ENCODE measurements at regions not wholly inside any gene's neighbourhood (a gene's known extent, or its start where the extent isn't known, plus 50 kb on each side); places are given as distances from the start of the nearest gene placed in this dataset.

DNA sequence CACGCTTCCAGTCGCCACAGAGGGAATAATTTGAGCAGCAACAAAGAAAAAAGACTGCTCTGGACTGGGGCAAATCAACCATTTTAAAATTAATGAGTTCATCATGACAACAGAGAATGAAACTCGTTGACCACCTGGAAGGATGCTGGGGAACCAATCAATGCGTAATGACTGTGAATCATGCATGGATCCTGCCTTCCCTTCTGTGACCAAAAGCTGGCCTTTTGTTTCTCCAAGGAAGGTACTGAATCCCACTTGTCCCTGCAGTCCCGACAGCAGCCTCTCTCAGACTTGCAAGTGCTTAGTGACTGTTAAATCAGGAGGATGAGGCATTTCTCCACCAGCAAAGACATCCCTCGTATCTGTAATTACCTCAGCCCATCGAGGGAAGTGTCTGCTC is 68.0 kb upstream of the TNS3 start:
- DNase-seq: no peak
- BruUV-seq (replicated peaks): no TSS peak
- Mint-ChIP-seq H3K9me3 (ENCODE audit: low read depth, unreplicated experiment) (no peaks in the 10 kb centered on the region), H3K36me3 (ENCODE audit: insufficient read depth, unreplicated experiment) (peaks cover 5% of the 10 kb centered on the region), H3K4me3 (ENCODE audit: low read depth, unreplicated experiment) (no peak overlapping the region), H3K27me3 (ENCODE audit: unreplicated experiment) (no peaks in the 10 kb centered on the region), H3K27ac (ENCODE audit: unreplicated experiment) (no peak overlapping the region), H3K4me1 (ENCODE audit: low read depth, unreplicated experiment) (peaks cover 25% of the 10 kb centered on the region)
- no peak for TF ChIP-seq CTCF (IDR thresholded peaks at IDR 0.05; ENCODE audit: unreplicated experiment)
- intact Hi-C loops (cut with micrococcal nuclease; ENCODE audit: unreplicated experiment): loop anchor here (2.0 to 5.0 kb wide), 2 partner anchors 45 to 77 kb away; no protein-coding TSS in a partner anchor
- CTCF ChIA-PET: no interaction called here

GRCh38 chr7:47648275-47648925 is 66.5 kb upstream of the TNS3 start:
- Mint-ChIP-seq H3K36me3 (ENCODE audit: insufficient read depth, unreplicated experiment) (no peaks in the 10 kb centered on the region), H3K27me3 (ENCODE audit: unreplicated experiment) (no peaks in the 10 kb centered on the region), H3K9me3 (ENCODE audit: low read depth, unreplicated experiment) (peaks cover 3% of the 10 kb centered on the region), H3K27ac (ENCODE audit: unreplicated experiment) (no peak overlapping the region), H3K4me3 (ENCODE audit: low read depth, unreplicated experiment) (no peak overlapping the region), H3K4me1 (ENCODE audit: low read depth, unreplicated experiment) (peaks cover 12% of the 10 kb centered on the region)
- CTCF ChIA-PET: interaction anchor here (1.1 to 1.3 kb wide), 2 partner anchors 13 to 16 kb away, joined by 3 read pairs; no protein-coding TSS in a partner anchor
- intact Hi-C loops (cut with micrococcal nuclease; ENCODE audit: unreplicated experiment): no loop called here
- no peak for TF ChIP-seq CTCF (IDR thresholded peaks at IDR 0.05; ENCODE audit: unreplicated experiment)
- DNase-seq: no peak
- no TSS peak for BruUV-seq (replicated peaks)

- intact Hi-C loops (cut with micrococcal nuclease; ENCODE audit: unreplicated experiment): no loop called here
- DNase-seq: no peak
- no peak overlapping the region for H3K4me3 Mint-ChIP-seq (ENCODE audit: low read depth, unreplicated experiment)
- H3K4me1 Mint-ChIP-seq (ENCODE audit: low read depth, unreplicated experiment): peaks cover 7% of the 10 kb centered on the region
- no peaks in the 10 kb centered on the region for H3K36me3 Mint-ChIP-seq (ENCODE audit: insufficient read depth, unreplicated experiment)
- H3K27ac Mint-ChIP-seq (ENCODE audit: unreplicated experiment): no peak overlapping the region
- CTCF ChIA-PET: interaction anchor here (1.1 to 1.3 kb wide), 2 partner anchors 12 to 16 kb away, joined by 3 read pairs; no protein-coding TSS in a partner anchor
- no peaks in the 10 kb centered on the region for H3K27me3 Mint-ChIP-seq (ENCODE audit: unreplicated experiment)
- no TSS peak for BruUV-seq (replicated peaks)
- TF ChIP-seq CTCF (IDR thresholded peaks at IDR 0.05; ENCODE audit: unreplicated experiment): no peak
- H3K9me3 Mint-ChIP-seq (ENCODE audit: low read depth, unreplicated experiment): peaks cover 3% of the 10 kb centered on the region
Measured at GRCh38 chr7:47647918-47648250, 66.0 kb upstream of the TNS3 start.

DNA sequence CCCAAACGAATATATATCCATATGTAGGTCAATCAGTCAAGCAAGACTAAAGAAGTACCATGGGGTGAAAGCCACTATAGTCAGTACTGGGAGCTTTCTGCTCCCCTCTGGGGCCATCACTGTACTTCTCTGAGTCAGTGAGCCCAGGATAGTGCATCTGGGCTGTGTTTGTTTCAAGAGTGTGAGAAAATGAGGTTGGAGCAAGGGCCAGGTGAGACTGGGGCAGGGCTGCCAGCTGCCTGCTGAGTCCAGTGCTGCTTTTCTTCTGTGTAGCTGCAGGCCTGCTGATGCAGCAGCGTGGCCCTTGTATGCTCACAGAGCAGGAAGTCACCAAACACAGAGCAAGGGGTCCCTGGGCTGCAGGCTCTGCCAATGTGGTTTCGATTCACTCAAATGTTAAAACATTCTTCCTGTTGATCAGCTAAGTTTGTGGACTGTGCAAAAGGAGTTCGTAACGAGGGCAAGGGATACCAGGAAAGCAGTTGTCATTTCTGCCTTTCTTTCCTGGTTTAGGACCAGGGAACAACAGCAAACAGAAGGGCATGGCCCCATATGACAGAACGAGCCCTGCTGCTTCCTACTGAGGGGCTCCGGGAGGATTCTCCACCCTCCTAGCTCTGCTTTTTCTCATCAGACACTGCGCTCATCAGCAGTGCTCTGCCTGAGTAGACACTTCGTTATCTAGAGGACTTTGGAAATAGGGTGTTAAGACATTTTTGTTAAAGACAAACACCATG is 65.4 kb upstream of the TNS3 start:
- TF ChIP-seq CTCF (IDR thresholded peaks at IDR 0.05; ENCODE audit: unreplicated experiment): no peak
- no peak overlapping the region for H3K27ac Mint-ChIP-seq (ENCODE audit: unreplicated experiment)
- DNase-seq: no peak
- H3K36me3 Mint-ChIP-seq (ENCODE audit: insufficient read depth, unreplicated experiment): no peaks in the 10 kb centered on the region
- no TSS peak for BruUV-seq (replicated peaks)
- H3K27me3 Mint-ChIP-seq (ENCODE audit: unreplicated experiment): no peaks in the 10 kb centered on the region
- intact Hi-C loops (cut with micrococcal nuclease; ENCODE audit: unreplicated experiment): no loop called here
- peaks cover 2% of the 10 kb centered on the region for H3K4me1 Mint-ChIP-seq (ENCODE audit: low read depth, unreplicated experiment)
- CTCF ChIA-PET: interaction anchor here (1.1 to 1.3 kb wide), 2 partner anchors 12 to 17 kb away, joined by 3 read pairs; no protein-coding TSS in a partner anchor
- no peak overlapping the region for H3K4me3 Mint-ChIP-seq (ENCODE audit: low read depth, unreplicated experiment)
- H3K9me3 Mint-ChIP-seq (ENCODE audit: low read depth, unreplicated experiment): peaks cover 3% of the 10 kb centered on the region
